ENCODE measurements at regions not wholly inside any gene's neighbourhood (a gene's known extent, or its start where the extent isn't known, plus 50 kb on each side); places are given as distances from the start of the nearest gene placed in this dataset.

GRCh38 chr4:180675359-180675650 lies 1567.9 kb upstream of the TENM3 start:
- Histone ChIP-seq H2AK5ac (ENCODE audit: low read depth, low read length) (no peak overlapping the region), H3K9me1 (ENCODE audit: insufficient read depth, low read length) (no peaks in the 10 kb centered on the region), H3K27me3 (ENCODE audit: control insufficient read depth, insufficient read depth, low read length) (no peaks in the 10 kb centered on the region), H2BK20ac (ENCODE audit: low read depth, low read length) (no peak overlapping the region), H3K9ac (ENCODE audit: low read depth, low read length) (no peak overlapping the region), H3K79me1 (ENCODE audit: low read depth in 1 of 2, low read length in 2 of 2) (no peaks in the 10 kb centered on the region), H2BK120ac (ENCODE audit: low read depth, low read length) (no peak overlapping the region), H2BK15ac (ENCODE audit: low read depth, low read length) (no peak overlapping the region), H3K14ac (replicated peaks; ENCODE audit: low read depth, low read length) (no peak overlapping the region), H4K5ac (ENCODE audit: low read depth, low read length) (no peak overlapping the region), H3K18ac (ENCODE audit: low read depth, low read length) (no peak overlapping the region), H3K23ac (ENCODE audit: low read depth, low read length) (no peak overlapping the region), H2AFZ (replicated peaks; ENCODE audit: low read length, poor library complexity) (no peak overlapping the region), H4K8ac (ENCODE audit: low read depth in 2 of 2, low read length in 2 of 2) (no peak overlapping the region), H4K91ac (ENCODE audit: insufficient read depth, low read depth, low read length) (no peak overlapping the region), H2BK5ac (ENCODE audit: low read depth, low read length, poor library complexity, severe bottlenecking) (no peak overlapping the region), H3K4ac (ENCODE audit: low read depth, low read length) (no peak overlapping the region), H3K56ac (ENCODE audit: extremely low read depth, insufficient read depth, low read length) (no peak overlapping the region), H3K9me3 (ENCODE audit: control insufficient read depth, insufficient read depth, low read length) (no peaks in the 10 kb centered on the region), H3K4me1 (ENCODE audit: control insufficient read depth, insufficient read depth, low read length) (no peaks in the 10 kb centered on the region), H3K36me3 (ENCODE audit: control insufficient read depth, insufficient read depth, low read length) (no peaks in the 10 kb centered on the region), H4K20me1 (ENCODE audit: insufficient read depth, low read length) (no peaks in the 10 kb centered on the region), H3K27ac (ENCODE audit: insufficient read depth, low read length) (no peak overlapping the region), H3K4me3 (ENCODE audit: insufficient read depth, low read depth, low read length) (no peak overlapping the region), H2AK9ac (replicated peaks; ENCODE audit: low read depth, low read length, poor library complexity) (no peak overlapping the region), H3K4me2 (ENCODE audit: low read depth, low read length) (no peak overlapping the region)
- BruUV-seq (replicated peaks), result no TSS peak
- TF ChIP-seq CEBPB (IDR thresholded peaks at IDR 0.05; ENCODE audit: low read depth, low read length) (no peak), RFX5 (IDR thresholded peaks at IDR 0.05; ENCODE audit: low read depth, low read length) (no peak), BHLHE40 (IDR thresholded peaks at IDR 0.05; ENCODE audit: low read depth, low read length) (no peak), CTCF (conservative IDR thresholded peaks at IDR 0.05; ENCODE audit: low read depth, low read length) (no peak), MAZ (IDR thresholded peaks at IDR 0.05; ENCODE audit: borderline replicate concordance, low read depth, low read length) (no peak), USF2 (IDR thresholded peaks at IDR 0.05; ENCODE audit: low read depth, low read length) (no peak), RAD21 (IDR thresholded peaks at IDR 0.05; ENCODE audit: low read length) (no peak), FOS (IDR thresholded peaks at IDR 0.05; ENCODE audit: low read depth, low read length) (no peak), MAFK (IDR thresholded peaks at IDR 0.05; ENCODE audit: low read depth, low read length) (no peak), SMC3 (IDR thresholded peaks at IDR 0.05; ENCODE audit: low read depth, low read length) (no peak), MXI1 (IDR thresholded peaks at IDR 0.05; ENCODE audit: borderline replicate concordance, low read depth, low read length) (no peak), CHD1 (IDR thresholded peaks at IDR 0.05; ENCODE audit: low read depth, low read length) (no peak), ELK1 (IDR thresholded peaks at IDR 0.05; ENCODE audit: borderline replicate concordance, low read depth, low read length) (no peak), RCOR1 (IDR thresholded peaks at IDR 0.05; ENCODE audit: insufficient replicate concordance, low read length) (no peak), NFE2L2 (IDR thresholded peaks at IDR 0.05; ENCODE audit: low read depth, low read length) (no peak)
- POLR2A ChIA-PET (ENCODE audit: unreplicated experiment), result no interaction called here
- intact Hi-C loops (cut with micrococcal nuclease) (no loop called here), dilution Hi-C loops (cut with HindIII; ENCODE audit: low sequenced_read_pairs, unreplicated experiment) (no loop called here), in situ Hi-C loops (cut with MboI; ENCODE audit: low sequenced_read_pairs) (loop anchor here (10.0 to 25.0 kb wide), 2 partner anchors 279 to 862 kb away; no protein-coding TSS in a partner anchor)
- no CpG with 5 or more reads among the region's 1 CpG for WGBS, 2 experiments (ENCODE audit: extremely low coverage in 2 of 2, insufficient read length in 1 of 2)
- CTCF ChIA-PET, result interaction anchor here (0.9 to 1.2 kb wide), 2 partner anchors 9 to 10 kb away, joined by 3 read pairs; no protein-coding TSS in a partner anchor
- ATAC-seq (ENCODE audit: low read depth) (no peak), DNase-seq (no peak)

All from IMR-90 (cell line).